ENCODE measurements at regions not wholly inside any gene's neighbourhood (a gene's known extent, or its start where the extent isn't known, plus 50 kb on each side); places are given as distances from the start of the nearest gene placed in this dataset.

- Mint-ChIP-seq H3K9me3 (no peaks in the 10 kb centered on the region), H3K27me3 (no peaks in the 10 kb centered on the region), H3K4me1 (no peaks in the 10 kb centered on the region), H3K4me3 (no peak overlapping the region), H3K27ac (no peak overlapping the region), H3K36me3 (ENCODE audit: low read depth) (no peaks in the 10 kb centered on the region)
- ChIA-PET CTCF (interaction anchor here (0.5 kb wide), 1 partner anchor 100 kb away, joined by 3 read pairs; no protein-coding TSS in a partner anchor), POLR2A (no interaction called here)
- no peak for DNase-seq
Observed at GRCh38 chr5:175082866-175083590, 358.6 kb downstream of the MSX2 start.

DNA sequence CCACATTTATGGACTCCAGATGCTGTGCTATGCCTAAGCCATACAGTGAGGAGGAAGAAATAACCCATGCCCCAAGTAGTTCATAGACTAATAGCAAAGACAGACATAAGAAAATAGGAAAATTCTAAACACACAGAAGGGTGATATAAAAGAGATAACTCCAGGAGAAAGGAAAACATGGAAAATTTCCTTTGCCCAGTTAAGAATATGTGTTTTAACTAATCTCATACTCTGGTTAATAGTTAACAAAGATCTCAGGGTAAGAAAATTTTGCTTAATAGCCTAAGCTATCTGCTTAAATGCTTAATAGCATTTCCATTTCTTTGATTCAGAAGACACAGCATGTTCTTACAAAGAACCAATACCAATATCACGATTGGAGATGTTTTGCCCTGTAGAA, 358.0 kb downstream of the MSX2 start:
- H3K27ac Mint-ChIP-seq = no peak overlapping the region
- H3K27me3 Mint-ChIP-seq = no peaks in the 10 kb centered on the region
- H3K4me1 Mint-ChIP-seq = no peaks in the 10 kb centered on the region
- POLR2A ChIA-PET = no interaction called here
- CTCF ChIA-PET = no interaction called here
- no peak for DNase-seq
- no peaks in the 10 kb centered on the region for H3K9me3 Mint-ChIP-seq
- no peaks in the 10 kb centered on the region for H3K36me3 Mint-ChIP-seq (ENCODE audit: low read depth)
- no peak overlapping the region for H3K4me3 Mint-ChIP-seq

GRCh38 chr5:175079707-175080106, 355.3 kb downstream of the MSX2 start:
- H3K27me3 Mint-ChIP-seq = peaks cover 2% of the 10 kb centered on the region
- POLR2A ChIA-PET = no interaction called here

DNA sequence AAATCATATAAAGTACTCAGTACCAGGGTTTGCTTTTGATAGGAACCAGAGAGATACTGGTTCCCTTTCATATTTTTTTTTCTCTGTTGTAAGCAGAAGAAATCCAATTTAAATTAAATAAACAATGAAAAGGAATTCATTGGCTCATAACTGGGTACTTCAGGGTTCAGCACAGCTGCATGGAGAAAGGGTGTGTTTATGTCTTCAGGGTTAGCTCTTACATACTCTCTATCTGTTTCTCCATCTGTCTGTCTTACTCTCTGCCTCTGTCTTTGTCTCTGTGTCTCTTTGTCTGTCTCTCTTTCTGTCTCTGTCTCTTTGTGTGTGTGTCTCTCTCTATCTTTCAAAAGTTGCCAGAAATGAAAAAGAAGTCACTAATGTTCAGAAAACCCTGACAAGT, 345.9 kb downstream of the MSX2 start:
- no peak overlapping the region for H3K4me3 Mint-ChIP-seq
- ChIA-PET POLR2A (no interaction called here), CTCF (no interaction called here)
- no peaks in the 10 kb centered on the region for H3K9me3 Mint-ChIP-seq
- no peak overlapping the region for H3K27ac Mint-ChIP-seq
- H3K36me3 Mint-ChIP-seq (ENCODE audit: low read depth) = no peaks in the 10 kb centered on the region
- H3K27me3 Mint-ChIP-seq = peaks cover 2% of the 10 kb centered on the region
- no peak for DNase-seq
- no peaks in the 10 kb centered on the region for H3K4me1 Mint-ChIP-seq

More at GRCh38 chr5:175079707-175080106, 355.3 kb downstream of the MSX2 start:
- DNase-seq = no peak
- H3K4me3 Mint-ChIP-seq = no peak overlapping the region
- no peak overlapping the region for H3K27ac Mint-ChIP-seq
- CTCF ChIA-PET = no interaction called here
- no peaks in the 10 kb centered on the region for H3K4me1 Mint-ChIP-seq
- H3K36me3 Mint-ChIP-seq (ENCODE audit: low read depth) = no peaks in the 10 kb centered on the region
- no peaks in the 10 kb centered on the region for H3K9me3 Mint-ChIP-seq

GRCh38 chr5:175060257-175060656, 335.9 kb downstream of the MSX2 start:
- peak overlapping the region; percentile 55 for H3K4me3 Mint-ChIP-seq
- CTCF ChIA-PET = interaction anchor here (0.7 kb wide), 1 partner anchor 231 kb away, joined by 3 read pairs; no protein-coding TSS in a partner anchor
- POLR2A ChIA-PET = no interaction called here
- peaks cover 9% of the 10 kb centered on the region for H3K4me1 Mint-ChIP-seq
- no peaks in the 10 kb centered on the region for H3K36me3 Mint-ChIP-seq (ENCODE audit: low read depth)
- H3K27ac Mint-ChIP-seq = peak overlapping the region; percentile 63
- H3K9me3 Mint-ChIP-seq = no peaks in the 10 kb centered on the region
- peaks cover 24% of the 10 kb centered on the region for H3K27me3 Mint-ChIP-seq
- DNase-seq = no peak

- H3K4me1 Mint-ChIP-seq = peaks cover 9% of the 10 kb centered on the region
- H3K9me3 Mint-ChIP-seq = no peaks in the 10 kb centered on the region
- H3K36me3 Mint-ChIP-seq (ENCODE audit: low read depth) = no peaks in the 10 kb centered on the region
- H3K27ac Mint-ChIP-seq = peak overlapping the region; percentile 63
- POLR2A ChIA-PET = no interaction called here
- peaks cover 24% of the 10 kb centered on the region for H3K27me3 Mint-ChIP-seq
- peak; percentile 7 for DNase-seq
- CTCF ChIA-PET = interaction anchor here (0.7 kb wide), 1 partner anchor 231 kb away, joined by 3 read pairs; no protein-coding TSS in a partner anchor
- H3K4me3 Mint-ChIP-seq = peak overlapping the region; percentile 55
Observed at GRCh38 chr5:175059687-175060211, 335.4 kb downstream of the MSX2 start.

- Mint-ChIP-seq H3K4me3 (no peak overlapping the region), H3K27ac (no peak overlapping the region), H3K4me1 (peaks cover 9% of the 10 kb centered on the region), H3K9me3 (no peaks in the 10 kb centered on the region), H3K36me3 (ENCODE audit: low read depth) (no peaks in the 10 kb centered on the region), H3K27me3 (peaks cover 22% of the 10 kb centered on the region)
- DNase-seq = no peak
- CTCF ChIA-PET = no interaction called here
- POLR2A ChIA-PET = no interaction called here
Observed at GRCh38 chr5:175056831-175057230, 332.4 kb downstream of the MSX2 start.

DNA sequence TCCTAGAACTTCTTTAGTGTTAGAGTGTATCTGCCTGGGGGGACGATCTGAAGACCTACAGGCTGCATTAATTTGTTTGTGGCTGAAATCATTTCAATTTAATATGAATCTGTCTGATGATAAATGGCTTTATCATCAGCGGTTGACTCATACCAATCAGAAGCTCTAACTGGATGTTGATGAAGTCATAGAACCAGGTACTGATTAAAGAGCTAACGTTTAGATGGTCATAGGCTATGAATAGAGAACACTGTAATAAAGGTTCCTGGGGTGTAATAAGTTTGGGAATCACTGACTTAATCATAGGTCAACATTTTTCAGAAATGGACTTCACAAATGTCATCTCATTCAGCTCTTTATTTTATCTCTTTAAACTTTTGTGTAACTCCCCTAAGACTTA, 329.9 kb downstream of the MSX2 start:
- ChIA-PET CTCF (no interaction called here), POLR2A (no interaction called here)
- DNase-seq = no peak
- no peaks in the 10 kb centered on the region for H3K9me3 Mint-ChIP-seq
- H3K4me3 Mint-ChIP-seq = no peak overlapping the region
- H3K27me3 Mint-ChIP-seq = peaks cover 10% of the 10 kb centered on the region
- H3K27ac Mint-ChIP-seq = no peak overlapping the region
- H3K4me1 Mint-ChIP-seq = no peaks in the 10 kb centered on the region
- no peaks in the 10 kb centered on the region for H3K36me3 Mint-ChIP-seq (ENCODE audit: low read depth)

- Mint-ChIP-seq H3K36me3 (ENCODE audit: low read depth) (no peaks in the 10 kb centered on the region), H3K27me3 (peaks cover 1% of the 10 kb centered on the region), H3K9me3 (no peaks in the 10 kb centered on the region), H3K4me1 (no peaks in the 10 kb centered on the region), H3K4me3 (no peak overlapping the region), H3K27ac (no peak overlapping the region)
- DNase-seq = no peak
- CTCF ChIA-PET = no interaction called here
- POLR2A ChIA-PET = no interaction called here
Observed at GRCh38 chr5:175052351-175052750, 328.0 kb downstream of the MSX2 start.

DNA sequence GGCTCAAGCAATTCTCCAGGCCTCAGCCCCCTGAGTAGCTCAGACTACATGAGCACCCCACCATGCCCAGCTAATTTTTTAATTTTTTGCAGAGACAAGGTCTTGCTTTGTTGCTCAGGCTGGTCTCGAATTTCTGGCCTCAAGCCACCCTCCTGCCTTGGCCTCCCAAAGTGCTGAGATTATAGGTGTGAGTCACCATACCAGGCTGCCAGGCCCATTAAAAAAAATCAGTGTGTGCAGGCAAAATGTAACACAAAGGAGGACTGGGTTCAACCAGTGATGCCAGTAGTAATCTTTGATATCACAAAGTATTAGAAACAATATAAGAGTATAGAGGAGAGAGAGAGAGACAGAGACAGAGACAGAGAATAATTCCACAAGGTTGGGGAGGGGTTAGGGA, 322.7 kb downstream of the MSX2 start:
- ChIA-PET CTCF (no interaction called here), POLR2A (no interaction called here)
- Mint-ChIP-seq H3K4me1 (no peaks in the 10 kb centered on the region), H3K27me3 (peaks cover 2% of the 10 kb centered on the region), H3K27ac (no peak overlapping the region), H3K36me3 (ENCODE audit: low read depth) (no peaks in the 10 kb centered on the region), H3K9me3 (no peaks in the 10 kb centered on the region), H3K4me3 (no peak overlapping the region)
- DNase-seq = no peak

DNA sequence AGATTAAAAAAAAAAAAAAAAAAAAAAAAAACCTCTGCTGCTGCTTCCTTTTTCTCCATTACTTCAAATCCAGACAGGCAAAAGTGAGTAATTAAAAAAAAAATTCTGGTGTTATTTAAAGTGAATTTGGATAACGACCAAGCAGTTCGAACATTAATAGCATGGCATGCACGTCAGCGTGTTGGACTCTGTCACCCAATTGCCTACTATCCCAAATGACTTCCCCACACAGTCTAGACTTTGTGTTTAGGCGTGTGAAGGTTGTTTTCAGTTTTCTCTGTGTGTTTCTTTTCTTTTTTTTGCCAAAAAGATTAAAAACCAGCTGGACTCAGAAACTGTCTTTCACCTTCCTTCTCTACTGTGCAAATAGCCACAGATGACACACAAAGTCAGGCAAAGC, 321.4 kb downstream of the MSX2 start:
- Mint-ChIP-seq H3K4me1 (no peaks in the 10 kb centered on the region), H3K4me3 (no peak overlapping the region), H3K27ac (no peak overlapping the region), H3K27me3 (peaks cover 2% of the 10 kb centered on the region), H3K36me3 (ENCODE audit: low read depth) (no peaks in the 10 kb centered on the region), H3K9me3 (no peaks in the 10 kb centered on the region)
- DNase-seq = no peak
- ChIA-PET CTCF (no interaction called here), POLR2A (no interaction called here)

DNA sequence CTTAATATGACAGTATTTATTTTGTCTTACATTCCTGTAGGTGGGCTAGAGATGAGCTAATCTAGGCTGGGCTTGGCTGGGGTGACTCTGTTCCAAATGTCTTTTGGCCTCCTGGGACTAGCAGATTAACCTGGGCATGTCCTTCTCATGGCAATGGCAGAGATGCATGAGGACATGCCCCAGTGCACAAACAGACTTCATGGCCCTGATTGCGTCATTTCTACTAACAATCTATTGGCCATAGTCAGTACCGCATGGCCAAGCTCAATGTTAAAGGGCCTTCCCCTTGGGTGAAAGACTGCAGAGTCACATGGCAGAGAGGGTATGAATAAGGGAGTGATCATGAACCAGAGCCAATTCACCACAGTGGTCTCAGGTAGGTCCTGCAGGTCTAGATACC, 313.4 kb downstream of the MSX2 start:
- POLR2A ChIA-PET = no interaction called here
- H3K4me3 Mint-ChIP-seq = no peak overlapping the region
- no peaks in the 10 kb centered on the region for H3K27me3 Mint-ChIP-seq
- no peak for DNase-seq
- no peak overlapping the region for H3K27ac Mint-ChIP-seq
- no peaks in the 10 kb centered on the region for H3K36me3 Mint-ChIP-seq (ENCODE audit: low read depth)
- no peaks in the 10 kb centered on the region for H3K4me1 Mint-ChIP-seq
- CTCF ChIA-PET = no interaction called here
- H3K9me3 Mint-ChIP-seq = no peaks in the 10 kb centered on the region

DNA sequence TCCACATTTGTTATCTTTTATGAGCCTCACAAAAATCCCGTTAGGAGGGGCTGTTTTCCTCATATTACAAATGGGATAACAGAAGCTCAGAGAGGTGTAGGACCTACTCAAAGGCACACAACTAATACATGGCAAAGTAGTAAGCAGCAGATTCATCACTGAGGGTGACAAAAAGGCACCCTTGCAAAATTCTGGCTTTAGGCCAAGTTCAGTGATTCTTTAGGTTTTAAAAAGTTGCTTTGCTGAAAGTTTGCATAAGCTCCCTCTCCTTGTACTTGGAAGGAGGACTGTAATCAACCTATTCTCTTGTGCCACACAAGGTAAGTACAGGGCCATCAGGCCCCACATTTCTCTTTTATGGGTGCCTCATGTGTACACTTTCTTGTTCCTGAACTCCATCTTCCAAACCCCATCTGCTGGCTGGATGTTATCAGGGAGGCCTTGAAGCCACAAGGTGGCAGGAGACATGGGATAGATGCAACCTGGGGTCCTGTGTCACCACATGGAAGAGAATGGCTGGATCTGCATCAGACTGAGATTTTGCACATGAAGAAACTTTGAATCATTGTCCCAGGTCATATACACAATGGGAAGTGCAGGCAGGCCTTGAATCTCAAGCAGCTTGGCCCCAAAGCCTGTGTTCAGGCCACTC, 311.6 kb downstream of the MSX2 start:
- ChIA-PET CTCF (no interaction called here), POLR2A (no interaction called here)
- Mint-ChIP-seq H3K27me3 (no peaks in the 10 kb centered on the region), H3K36me3 (ENCODE audit: low read depth) (no peaks in the 10 kb centered on the region), H3K9me3 (no peaks in the 10 kb centered on the region), H3K27ac (no peak overlapping the region), H3K4me3 (no peak overlapping the region), H3K4me1 (no peaks in the 10 kb centered on the region)
- no peak for DNase-seq

DNA sequence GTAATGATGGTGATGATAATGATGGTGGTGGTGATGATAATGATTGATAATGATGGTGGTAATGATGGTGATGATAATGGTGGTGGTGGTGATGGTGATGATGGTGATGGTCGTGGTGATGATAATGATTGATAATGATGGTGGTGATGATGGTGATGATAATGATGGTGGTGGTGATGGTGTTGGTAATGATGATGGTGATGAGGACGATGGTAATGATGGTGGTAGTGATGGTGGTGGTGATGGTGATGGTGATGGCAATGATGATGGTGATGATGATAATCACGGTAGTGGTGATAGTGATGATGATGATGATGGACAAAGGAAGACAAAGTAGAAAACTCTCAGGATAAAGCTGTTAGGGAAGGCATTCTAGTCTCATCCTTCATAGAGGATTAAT, 310.5 kb downstream of the MSX2 start:
- no peaks in the 10 kb centered on the region for H3K9me3 Mint-ChIP-seq
- ChIA-PET CTCF (interaction anchor here (0.6 kb wide), 1 partner anchor 714 kb away, joined by 3 read pairs; no protein-coding TSS in a partner anchor), POLR2A (no interaction called here)
- H3K4me1 Mint-ChIP-seq = no peaks in the 10 kb centered on the region
- H3K27me3 Mint-ChIP-seq = no peaks in the 10 kb centered on the region
- no peak overlapping the region for H3K27ac Mint-ChIP-seq
- no peak overlapping the region for H3K4me3 Mint-ChIP-seq
- DNase-seq = no peak
- no peaks in the 10 kb centered on the region for H3K36me3 Mint-ChIP-seq (ENCODE audit: low read depth)

Measured in activated CD4-positive, alpha-beta T cell treated with anti-CD3 and anti-CD28 coated beads, Interleukin-2, amount 10 ng/mL, durations not matched to agents 7 days and 5 days (primary cell).